Stimulated activated CD4-positive, alpha-beta T cell treated with anti-CD3 and anti-CD28 coated beads, Interleukin-2, amount 100 ng/mL, for 48 hours (primary cell): ENCODE measurements at regions not wholly inside any gene's neighbourhood (a gene's known extent, or its start where the extent isn't known, plus 50 kb on each side); places are given as distances from the start of the nearest gene placed in this dataset.
A peak's percentile ranks its signal among the peaks of the same experiment; 100 is the strongest.

Experiments used
- DNase-seq, 2 donors: peaks; one replicate each; pipeline ENCODE4 v3.0.0-alpha.2; 2020

DNA sequence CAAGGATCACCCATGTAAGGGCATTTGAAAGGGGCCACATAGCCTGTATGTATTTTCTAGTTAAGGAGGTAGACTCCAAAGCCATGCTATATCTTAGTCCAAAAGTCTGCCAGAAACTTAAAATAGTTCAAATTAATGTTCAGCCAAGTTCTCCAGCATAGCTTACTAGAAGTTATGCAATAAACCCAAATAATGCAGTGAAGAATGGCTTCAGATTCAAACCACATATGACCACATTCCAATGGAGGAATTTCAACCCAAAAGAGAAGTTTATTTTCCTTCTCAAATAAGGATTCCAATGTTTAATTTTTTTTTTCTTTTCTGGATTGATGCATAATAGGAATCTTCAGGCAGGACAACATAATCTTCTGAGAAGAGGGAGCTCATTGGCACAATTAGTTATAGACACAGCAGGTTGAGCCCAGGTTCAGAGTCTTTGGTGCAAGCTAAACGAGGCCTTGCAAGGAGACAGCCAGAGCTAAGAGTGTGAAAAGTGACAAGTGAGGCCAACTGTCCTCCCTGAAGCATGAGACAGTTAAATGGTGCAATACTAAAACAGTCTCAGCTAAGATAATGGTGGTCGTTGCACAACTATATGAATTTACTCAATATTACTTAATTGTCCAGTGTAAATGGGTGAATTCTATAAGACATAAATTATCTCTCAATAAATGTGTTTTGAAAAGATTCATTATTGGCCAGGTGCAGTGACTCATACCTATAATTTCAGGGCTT lies 598.8 kb upstream of the CDH4 start:
- no peak for DNase-seq

DNA sequence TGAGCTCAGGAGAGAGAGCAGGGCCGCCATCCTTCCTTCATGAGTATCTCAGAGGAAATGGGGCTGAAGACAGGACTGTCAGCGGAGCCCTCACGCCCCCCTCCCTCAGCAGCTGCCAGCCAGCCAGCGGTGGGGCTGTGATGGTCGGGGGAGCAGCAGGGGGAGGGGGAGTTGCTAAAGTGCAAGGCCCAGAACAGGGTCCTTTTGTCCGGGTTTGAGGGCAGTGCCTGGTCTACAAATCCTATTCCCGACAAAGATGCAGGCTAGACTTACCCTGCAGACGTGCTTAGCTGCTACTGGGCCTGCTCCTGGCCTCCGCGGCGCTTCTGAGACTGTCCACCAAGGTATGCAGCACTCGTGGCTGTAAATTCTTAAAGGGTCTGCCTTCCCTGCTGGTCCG lies 593.4 kb upstream of the CDH4 start:
- DNase-seq = no peak

DNA sequence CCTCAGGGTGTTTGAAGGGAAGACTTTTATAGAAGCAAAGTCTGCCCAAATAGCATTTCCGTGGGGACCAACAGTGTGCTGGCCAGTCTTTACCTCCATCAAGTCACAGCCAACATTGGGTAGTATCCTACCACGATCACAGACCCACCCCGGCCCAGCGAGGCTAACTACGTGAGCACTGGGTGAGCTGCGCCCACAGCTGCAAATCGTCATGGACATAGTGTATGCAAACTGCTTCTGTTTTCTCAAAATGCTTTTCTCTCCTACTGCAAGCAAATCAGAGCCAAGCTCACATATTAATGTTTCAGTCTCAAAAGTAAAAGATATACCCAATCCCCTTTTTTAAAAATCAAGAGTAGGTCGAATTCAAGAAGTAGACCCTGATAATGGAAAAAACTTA lies 592.8 kb upstream of the CDH4 start:
- no peak for DNase-seq

DNA sequence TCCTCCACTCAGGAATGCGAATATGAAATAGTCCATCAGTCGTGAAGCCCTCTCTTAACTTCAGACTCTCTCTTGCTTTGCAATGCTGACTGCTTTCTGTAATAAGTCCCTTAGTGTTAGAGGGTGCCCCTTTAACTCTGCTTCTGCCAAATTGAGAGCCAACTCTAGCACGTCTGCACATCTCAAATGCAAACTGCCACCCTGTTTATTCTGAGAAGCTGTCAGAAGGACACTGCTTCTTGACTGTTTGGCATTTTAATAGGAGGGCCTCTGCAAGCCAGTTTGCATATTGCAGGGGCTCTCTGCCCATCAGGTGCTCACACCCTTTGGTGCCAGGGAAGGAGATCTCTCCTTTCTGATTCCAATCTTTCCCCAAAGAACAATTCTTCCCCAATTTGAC lies 589.8 kb upstream of the CDH4 start:
- no peak for DNase-seq

DNA sequence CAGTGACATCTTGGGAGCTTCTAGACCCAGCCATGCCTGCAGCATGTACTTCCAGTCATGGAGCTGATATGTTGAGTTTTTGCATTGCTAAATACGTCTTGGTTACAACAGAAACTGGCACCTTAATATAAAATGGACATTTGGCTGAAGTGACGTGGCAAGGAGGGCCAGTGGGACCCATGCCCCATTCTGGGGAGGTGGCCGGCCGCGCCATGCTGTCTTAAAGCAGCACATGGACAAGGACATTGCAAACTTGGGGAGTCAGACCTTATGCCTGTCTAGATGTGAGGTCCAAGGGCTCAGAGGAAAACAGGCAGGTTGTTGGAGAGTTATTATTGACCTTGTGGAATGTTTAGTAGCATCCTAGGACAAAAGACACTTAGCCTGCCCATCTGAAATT lies 588.0 kb upstream of the CDH4 start:
- DNase-seq = no peak

DNA sequence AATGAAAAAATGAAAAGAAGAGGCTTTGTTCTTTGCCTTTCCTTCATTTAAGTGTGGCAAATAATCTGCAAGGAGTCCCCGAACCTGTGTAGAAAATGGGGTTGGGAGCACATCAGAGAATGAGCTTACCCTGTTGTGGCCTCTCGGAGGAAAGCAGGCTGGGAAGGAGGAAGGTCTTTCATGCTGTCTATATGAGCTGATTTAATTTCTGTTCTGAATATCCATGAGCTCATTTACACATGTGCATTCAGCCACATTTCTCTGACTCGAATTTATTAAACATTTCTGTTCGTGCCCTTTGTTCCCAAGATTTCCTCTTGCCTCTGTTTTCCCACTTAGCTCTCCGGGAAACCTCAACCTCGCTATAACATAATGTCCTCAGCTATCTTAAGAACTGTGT lies 584.4 kb upstream of the CDH4 start:
- DNase-seq = no peak

DNA sequence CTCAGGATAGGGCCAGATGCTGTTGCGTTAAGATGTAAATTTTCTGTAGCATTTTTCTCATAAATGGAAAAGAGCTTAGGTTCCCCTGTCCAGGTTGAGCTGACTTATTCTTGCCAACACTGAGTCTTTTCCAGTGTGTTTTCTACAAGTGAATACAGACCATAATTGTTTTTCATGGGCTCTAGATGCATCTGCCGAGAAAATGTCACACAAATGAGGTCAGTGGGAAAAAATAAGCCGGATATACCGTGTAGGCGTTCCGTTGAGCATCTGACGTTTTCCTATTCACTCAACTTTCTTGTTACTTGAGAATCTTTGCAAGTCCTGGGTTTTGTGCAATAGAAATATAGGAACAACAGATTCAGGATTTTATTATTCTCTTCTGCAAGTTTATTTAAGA lies 582.9 kb upstream of the CDH4 start:
- no peak for DNase-seq

DNA sequence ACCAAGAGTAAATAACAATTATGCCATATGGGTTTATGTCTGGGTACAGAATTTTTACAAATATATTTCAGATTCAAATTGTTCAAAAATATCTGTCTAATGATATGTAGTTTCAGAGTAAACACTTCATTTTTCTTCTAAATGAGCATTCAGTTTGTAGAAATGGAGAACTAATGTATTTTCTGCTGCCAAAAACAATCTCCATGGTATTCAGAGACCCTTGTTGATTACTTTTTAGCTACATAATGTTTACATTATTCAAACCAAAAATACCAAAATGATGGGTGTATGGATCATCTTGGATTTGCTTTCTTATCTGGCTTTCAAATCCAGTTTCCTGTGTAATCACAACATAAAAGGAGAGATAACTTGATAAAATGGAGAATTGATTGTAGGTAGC lies 576.0 kb upstream of the CDH4 start:
- no peak for DNase-seq

DNA sequence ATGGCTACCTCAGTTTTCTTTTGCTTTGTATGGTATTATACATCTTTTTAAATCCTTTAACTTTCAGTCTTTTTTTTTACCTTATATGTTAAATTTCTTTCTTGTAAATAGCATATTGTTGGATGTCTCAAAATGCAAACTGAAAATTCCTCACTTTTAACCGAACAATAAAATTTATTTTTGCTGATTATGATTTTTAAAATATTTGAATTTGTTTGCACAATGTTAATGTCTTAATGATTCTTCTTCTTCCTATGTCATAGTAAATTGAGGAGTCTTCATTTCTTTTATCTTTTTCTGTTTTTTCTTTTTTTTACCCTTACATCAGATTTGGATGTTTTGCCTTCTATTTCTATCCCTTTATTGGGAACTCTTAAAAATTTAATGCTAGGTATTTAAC lies 574.2 kb upstream of the CDH4 start:
- no peak for DNase-seq

DNA sequence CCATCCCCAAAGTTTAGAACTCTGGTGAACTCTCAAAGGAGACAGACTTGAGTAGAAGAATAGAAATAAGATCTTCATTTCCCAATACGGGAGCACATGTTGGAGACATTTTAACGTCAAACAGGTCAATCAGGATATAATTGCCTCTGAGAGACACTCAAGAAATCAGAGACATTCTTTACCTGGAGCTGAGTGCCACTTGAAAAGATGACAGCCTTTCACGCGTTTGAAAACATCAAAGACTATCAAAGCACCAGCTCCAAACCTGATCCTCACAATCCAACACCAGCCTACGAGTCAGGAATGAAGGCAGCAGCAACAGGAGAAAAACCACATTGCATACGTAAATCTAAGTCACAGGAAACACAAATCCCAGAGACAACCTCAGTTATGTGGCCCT lies 571.5 kb upstream of the CDH4 start:
- DNase-seq = no peak

DNA sequence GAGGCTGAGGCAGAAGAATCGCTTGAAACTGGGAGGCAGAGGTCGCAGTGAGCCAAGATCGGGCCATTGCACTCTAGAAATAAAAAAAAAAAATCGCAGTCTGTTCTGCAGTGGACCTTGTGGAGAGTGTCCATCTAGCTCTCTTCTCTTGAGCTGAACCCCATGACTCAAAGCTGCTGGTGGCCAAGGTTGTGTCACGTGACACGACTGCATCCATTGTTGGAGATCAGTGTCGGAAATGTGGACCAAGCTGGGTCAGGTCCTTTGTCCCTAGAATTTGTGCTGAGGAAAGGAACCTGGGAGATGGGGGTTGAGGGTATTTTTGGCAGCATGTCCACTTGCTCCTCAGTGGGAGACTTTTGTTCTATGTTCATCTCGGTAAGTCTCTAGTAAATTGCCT lies 564.8 kb upstream of the CDH4 start:
- no peak for DNase-seq

DNA sequence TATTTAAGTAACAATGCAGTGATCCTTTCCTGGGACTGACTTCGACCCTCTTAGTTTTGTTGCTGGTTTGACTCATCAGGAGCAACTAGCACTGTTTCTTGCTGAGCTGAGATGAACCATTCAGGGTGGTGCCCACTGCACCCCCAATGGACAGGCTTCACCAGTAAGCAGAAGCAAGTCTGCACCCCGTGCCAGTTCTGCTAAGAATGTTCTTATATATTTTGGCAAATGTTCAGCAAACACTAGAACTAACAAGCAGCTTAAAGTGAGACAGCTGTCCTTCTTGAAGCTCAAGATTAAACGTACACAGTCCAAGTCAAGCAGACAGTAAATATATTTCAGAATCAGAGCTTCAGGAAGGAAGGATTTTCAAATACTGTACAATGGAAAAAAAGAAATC lies 561.3 kb upstream of the CDH4 start:
- DNase-seq = no peak

DNA sequence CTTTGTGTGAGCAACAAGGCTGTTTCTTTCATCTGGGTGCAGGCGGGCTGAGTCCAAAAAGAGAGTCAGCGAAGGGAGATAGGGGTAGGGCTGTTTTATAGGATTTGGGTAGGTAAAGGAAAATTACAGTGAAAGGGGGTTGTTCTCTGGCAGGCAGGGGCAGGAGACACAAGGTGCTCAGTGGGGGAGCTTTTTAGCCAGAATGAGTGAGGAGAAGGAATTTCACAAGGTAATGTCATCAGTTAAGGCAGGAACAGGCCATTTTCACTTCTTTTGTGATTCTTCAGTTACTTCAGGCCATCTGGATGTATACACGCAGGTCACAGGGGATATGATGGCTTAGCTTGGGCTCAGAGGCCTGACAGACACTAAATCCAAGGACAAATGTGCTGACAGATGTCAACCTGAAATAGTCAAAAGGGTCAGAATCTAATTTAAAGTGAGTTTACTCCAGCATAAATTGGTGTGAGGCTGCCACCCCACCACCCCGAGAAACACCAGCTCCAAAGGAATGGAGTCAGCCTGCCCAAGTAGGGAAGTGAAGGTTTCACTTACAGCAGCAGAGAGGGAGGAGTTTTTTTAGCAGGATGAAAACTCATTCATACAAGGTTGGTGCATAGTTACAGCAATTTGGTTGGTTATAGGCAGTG lies 560.0 kb upstream of the CDH4 start:
- no peak for DNase-seq

DNA sequence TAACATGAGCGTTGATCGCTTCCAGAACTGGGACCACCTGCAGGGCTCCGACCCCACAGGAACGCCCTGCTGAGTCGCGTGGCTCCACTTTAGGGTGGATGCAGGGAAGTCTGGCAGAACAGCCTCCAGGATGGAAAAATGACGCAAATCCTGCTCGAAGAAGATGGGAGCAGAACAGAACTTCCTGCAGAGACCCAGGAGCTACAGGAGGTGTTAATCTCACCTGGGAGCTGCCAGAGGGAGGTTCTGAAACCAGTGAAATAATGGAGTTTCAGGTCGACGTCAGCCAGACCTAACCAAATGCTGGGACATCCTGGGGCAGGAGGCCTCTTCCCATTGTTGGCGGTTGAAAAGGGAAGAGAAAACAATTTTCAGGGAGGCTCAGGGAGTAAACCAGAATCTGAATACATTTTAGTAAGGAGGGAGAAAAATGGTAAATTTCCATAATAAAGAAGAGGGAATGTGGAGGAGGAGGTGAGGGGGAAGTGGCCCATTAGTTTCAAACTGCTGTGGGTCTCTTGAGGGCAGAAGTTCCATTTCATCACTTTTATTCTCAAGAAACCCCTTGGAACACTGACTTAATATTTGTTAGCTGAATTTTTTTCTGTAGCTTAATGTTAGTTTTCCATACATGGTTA lies 558.4 kb upstream of the CDH4 start:
- DNase-seq = no peak

DNA sequence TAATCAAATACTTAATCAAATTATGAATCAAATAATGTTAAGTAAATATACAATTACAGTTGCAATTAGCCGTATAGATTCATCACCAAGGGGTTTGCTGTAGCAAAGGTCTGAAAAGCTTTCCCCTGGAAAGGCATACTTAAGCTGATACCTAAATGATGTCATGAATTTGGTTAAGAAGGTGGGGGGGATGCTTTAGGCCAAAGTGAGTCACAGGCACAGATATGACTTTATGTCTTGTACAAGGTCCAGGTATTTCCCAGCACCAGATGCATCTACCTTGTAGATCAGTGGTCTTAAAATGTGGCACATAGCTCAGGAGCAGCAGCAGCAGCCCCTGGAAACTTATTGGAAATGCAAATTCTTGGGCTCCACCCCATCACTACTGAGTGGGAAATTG lies 557.3 kb upstream of the CDH4 start:
- DNase-seq = no peak

DNA sequence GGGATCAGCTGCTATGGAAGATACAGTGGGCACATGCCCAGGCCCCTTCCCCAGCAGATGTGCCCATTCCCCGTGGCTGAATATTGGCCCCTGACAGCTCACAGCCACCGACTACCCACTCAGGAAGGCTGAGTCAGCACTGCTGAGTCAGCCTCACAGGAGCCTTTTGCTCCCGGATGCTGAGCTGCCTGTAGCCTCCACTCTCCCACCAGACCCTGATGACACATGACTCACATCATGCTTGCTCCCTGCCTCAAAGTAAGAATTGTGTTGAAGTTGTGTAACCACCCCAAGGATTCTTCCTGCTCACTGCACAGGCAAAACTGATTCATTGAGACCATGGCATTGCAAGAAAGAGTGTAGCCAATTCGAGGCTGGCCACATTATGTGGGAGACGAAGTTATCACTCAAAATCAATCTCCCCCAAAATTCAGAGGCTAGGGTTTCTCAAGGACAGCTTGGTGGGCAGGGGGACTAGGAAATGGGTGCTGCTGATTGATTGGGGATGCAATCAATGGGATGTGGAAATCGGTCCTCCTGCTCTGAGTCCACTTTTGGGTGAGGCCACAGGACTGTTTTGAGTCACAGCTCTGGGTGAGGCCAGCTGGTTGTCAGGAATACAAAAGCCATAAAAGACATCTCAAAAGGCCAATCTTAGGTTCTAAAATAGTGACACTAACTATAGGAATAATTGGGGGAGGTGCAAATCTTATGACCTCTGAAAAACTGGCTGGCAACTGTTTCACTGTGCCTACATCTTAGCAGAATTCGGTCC lies 556.6 kb upstream of the CDH4 start:
- peak in 1 of 2 donors; percentile 5 for DNase-seq

DNA sequence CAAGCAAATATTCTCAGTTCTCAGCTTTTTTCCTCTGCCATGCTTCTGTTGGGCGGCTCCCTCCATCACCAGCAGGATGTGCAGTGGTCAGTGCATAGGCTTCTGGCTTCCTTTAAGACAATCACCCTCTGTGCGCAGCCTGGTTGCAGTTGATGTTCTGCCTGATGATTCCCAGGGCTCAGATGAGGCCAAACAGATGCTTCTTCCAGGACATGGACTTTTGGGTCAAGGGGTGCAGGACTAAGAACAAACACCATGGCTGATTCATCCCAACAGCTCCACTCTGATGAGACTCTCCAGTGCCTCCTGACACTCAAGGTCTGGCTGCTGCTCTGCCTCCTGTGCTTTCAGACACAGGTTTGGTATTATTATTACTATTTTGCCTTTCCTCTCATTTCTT lies 554.8 kb upstream of the CDH4 start:
- DNase-seq = no peak

DNA sequence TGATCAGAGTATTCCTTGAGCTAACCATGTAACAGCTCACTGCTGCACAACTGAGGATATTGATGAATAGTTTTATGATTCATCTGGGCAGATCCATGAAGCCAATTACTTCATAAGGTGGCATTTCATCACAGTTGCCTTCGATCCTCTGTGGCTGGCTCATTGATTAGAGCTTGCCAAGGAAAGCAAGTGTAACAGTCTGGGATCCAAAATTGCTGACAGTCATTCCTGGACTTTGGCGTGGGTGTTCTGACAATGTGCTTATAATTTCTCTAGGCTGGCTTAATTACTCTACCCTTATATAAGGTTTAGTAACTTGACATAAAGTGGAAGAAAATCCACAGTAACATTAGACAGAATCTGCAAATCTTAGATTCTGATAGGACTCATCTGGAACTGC lies 551.3 kb upstream of the CDH4 start:
- DNase-seq = no peak

DNA sequence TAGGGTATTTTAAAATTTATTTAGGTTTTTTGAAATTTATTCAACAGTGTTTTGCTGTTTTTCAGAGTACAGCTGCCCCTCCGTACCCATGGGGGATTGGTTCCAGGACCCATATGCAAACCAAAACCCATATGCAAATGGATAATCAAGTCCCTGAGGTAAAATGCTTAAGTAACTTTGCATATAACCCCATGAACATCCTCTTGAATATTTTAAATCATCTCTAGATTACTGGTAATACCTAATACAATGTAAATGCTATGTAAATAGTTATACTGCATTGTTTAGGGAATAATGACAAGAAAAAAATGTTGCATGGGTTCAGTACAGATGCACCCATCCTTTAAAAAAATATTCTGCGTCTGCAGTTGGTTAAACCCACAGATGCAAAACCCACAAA lies 547.9 kb upstream of the CDH4 start:
- DNase-seq = no peak

DNA sequence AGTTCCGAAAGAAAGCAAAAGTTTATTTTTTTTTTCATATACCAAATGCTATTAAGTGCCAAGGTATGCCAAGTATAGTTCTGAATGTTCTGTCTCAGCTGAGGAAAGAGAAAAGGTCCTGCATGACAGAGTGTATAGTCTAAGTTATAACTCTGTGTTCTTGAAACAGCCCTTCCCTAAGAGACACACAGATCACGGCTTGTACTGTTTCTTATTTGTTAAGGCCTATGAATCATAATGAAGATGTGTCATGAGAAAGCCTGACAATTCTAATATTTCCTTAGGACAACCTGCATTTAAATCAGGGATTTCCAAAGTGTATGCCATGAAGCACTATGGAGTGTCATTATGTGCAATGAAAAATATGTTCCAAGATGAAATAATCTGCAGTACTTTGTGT lies 538.7 kb upstream of the CDH4 start:
- DNase-seq = no peak

DNA sequence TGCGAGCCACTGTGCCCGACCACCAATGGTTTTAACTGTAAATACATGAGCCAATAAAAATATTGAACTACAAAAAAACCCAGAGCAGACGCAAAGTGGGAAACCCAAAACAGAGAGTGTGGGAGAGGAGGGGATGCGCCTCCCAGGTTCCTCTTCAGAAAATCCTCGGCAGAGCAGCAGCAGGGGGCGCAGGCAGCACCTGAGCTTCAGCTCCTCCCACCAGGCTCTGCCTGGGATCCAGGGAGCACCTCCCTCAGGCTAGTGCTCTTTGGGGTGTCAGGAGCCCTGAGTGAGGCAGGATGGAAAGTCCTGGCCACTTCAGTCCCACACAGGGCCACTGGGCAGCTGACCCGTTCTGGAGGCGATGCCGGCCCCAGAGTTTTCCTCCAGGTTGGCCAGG lies 536.9 kb upstream of the CDH4 start:
- no peak for DNase-seq

DNA sequence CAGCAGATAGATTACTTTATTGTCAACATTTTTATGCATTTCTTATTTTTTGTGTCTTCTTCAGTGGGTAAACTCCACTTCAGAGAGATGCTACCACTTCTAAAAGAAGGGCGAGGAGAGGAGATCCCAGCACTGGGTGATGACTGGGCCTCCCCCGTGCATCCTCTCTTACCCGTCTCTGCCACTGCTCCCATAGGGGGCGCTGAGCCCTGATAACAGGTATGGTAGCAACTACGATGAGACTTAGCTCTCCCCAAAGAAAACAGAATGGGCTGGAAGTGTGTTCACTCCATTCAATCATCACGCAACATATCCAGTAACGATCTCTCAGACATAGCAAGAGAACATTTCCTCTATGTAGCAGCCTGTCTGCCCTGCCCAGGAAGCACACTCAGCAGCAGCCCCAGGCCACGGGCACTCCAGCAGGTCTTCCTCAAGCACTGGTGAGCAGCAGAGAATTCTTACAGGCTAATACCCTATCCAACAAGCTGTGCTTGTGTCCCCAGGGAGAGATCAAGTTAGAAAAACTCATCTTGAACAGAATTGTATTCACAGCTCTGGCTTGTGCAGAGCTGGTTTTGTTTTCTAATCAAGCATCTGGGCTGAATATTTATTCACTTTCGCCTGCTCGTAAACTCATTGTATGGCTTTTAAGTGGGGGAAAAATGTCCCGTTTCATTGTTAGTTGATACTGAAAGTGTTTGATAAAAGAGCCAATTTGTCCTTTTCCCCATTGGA lies 533.1 kb upstream of the CDH4 start:
- DNase-seq = no peak

DNA sequence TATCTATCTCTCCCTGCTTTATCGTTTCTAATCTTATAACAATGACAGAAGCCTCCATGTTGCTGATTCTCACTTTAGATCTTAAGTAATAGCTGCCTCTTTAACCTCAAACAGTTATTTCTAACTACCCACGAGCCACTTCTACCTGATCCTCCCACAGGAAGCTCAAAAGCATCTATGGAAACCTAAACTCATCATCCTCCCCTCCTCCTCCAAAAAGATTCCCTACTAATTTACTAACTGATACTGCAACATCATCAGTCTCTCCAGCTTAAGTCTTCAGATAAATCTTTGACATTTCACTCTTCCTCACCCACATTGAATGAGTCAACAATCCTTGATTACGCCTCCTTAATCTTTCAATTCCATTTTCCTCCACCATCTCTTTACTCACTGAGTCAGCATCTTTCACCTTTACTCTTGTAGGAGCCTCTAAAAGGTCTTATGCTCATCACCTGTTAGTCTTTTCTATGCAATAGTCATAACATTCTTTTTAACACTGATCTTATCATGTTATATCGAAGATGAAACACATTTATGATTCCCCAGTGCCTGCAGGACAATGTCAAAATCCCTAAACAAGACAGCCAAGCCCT lies 526.7 kb upstream of the CDH4 start:
- no peak for DNase-seq
